ENCODE measurements at regions not wholly inside any gene's neighbourhood (a gene's known extent, or its start where the extent isn't known, plus 50 kb on each side); places are given as distances from the start of the nearest gene placed in this dataset.

DNA sequence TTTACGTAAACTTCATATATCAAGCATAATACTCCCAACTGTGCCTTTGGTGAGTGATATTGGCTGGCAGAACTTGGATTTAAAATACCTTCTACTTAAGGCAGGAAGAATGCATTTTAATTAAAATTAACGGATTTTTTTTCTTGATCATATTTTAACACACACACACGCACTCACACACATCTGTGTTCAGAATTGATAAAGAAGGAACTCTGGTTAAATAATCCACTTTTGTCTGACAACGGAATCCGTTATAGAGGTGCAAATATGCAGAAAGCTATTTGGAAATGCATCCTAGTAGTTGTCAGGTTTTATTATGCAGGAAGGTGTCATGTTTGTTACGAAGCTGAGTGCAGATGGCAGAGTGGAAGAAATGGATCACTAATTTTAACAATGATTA, 105.5 kb upstream of the ZNF536 start:
- Histone ChIP-seq H4K20me1 (ENCODE audit: insufficient read depth, low read length) (no peaks in the 10 kb centered on the region), H3K4me3 (ENCODE audit: low read depth, low read length, poor library complexity, severe bottlenecking) (no peak overlapping the region), H3K79me2 (ENCODE audit: insufficient read depth, low read length) (no peaks in the 10 kb centered on the region), H3K27ac (ENCODE audit: low read depth, low read length, poor library complexity, severe bottlenecking) (no peak overlapping the region), H3K4me1 (ENCODE audit: insufficient read depth, low read length, severe bottlenecking) (no peaks in the 10 kb centered on the region), H3K27me3 (ENCODE audit: insufficient read depth, low read length) (no peaks in the 10 kb centered on the region), H3K36me3 (ENCODE audit: insufficient read depth, low read length) (no peaks in the 10 kb centered on the region), H2AFZ (ENCODE audit: low read length) (no peak overlapping the region), H3F3A (ENCODE audit: insufficient read depth, low read length) (no peaks in the 10 kb centered on the region), H3K9me3 (ENCODE audit: low read length) (no peaks in the 10 kb centered on the region), H3K4me2 (ENCODE audit: low read length) (no peak overlapping the region), H3K9ac (ENCODE audit: low read length) (no peak overlapping the region), H3K9me2 (ENCODE audit: low read depth, low read length) (no peaks in the 10 kb centered on the region)
- TF ChIP-seq, protein P1, sequence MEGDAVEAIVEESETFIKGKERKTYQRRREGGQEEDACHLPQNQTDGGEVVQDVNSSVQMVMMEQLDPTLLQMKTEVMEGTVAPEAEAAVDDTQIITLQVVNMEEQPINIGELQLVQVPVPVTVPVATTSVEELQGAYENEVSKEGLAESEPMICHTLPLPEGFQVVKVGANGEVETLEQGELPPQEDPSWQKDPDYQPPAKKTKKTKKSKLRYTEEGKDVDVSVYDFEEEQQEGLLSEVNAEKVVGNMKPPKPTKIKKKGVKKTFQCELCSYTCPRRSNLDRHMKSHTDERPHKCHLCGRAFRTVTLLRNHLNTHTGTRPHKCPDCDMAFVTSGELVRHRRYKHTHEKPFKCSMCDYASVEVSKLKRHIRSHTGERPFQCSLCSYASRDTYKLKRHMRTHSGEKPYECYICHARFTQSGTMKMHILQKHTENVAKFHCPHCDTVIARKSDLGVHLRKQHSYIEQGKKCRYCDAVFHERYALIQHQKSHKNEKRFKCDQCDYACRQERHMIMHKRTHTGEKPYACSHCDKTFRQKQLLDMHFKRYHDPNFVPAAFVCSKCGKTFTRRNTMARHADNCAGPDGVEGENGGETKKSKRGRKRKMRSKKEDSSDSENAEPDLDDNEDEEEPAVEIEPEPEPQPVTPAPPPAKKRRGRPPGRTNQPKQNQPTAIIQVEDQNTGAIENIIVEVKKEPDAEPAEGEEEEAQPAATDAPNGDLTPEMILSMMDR (IDR thresholded peaks at IDR 0.05; ENCODE audit: low read length) = no peak
- no peak for TF ChIP-seq EZH2 (IDR thresholded peaks at IDR 0.05; ENCODE audit: borderline replicate concordance, low read length)

DNA sequence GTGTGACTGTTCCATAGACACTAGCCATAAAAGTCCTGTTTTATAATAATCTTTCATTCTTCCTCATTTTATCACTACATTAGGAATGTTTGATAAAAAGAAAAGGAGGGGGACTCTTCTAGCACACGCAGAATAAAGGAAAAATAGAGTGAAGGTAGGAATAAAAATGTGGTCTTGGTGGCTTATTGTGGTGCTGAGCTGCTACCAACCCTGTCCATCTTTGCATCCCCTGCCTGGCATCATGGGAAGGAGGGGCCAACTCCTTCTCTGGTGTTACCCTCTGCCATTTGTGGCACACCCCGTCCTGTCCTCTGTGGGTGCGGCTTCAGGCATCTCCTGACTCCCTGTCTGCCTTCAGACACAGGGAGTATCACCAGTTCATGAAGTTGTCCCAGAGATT, 104.9 kb upstream of the ZNF536 start:
- no peak overlapping the region for H3K4me3 ChIP-seq (ENCODE audit: low read depth, low read length, poor library complexity, severe bottlenecking)
- no peak overlapping the region for H3K4me2 ChIP-seq (ENCODE audit: low read length)
- no peaks in the 10 kb centered on the region for H3K4me1 ChIP-seq (ENCODE audit: insufficient read depth, low read length, severe bottlenecking)
- no peak overlapping the region for H3K27ac ChIP-seq (ENCODE audit: low read depth, low read length, poor library complexity, severe bottlenecking)
- H2AFZ ChIP-seq (ENCODE audit: low read length) = no peak overlapping the region
- H3K79me2 ChIP-seq (ENCODE audit: insufficient read depth, low read length) = no peaks in the 10 kb centered on the region
- H3K27me3 ChIP-seq (ENCODE audit: insufficient read depth, low read length) = no peaks in the 10 kb centered on the region
- H3K9ac ChIP-seq (ENCODE audit: low read length) = no peak overlapping the region
- H3F3A ChIP-seq (ENCODE audit: insufficient read depth, low read length) = no peaks in the 10 kb centered on the region
- no peaks in the 10 kb centered on the region for H3K36me3 ChIP-seq (ENCODE audit: insufficient read depth, low read length)
- no peaks in the 10 kb centered on the region for H3K9me3 ChIP-seq (ENCODE audit: low read length)
- no peaks in the 10 kb centered on the region for H3K9me2 ChIP-seq (ENCODE audit: low read depth, low read length)
- H4K20me1 ChIP-seq (ENCODE audit: insufficient read depth, low read length) = no peaks in the 10 kb centered on the region
- TF ChIP-seq, protein P1 (IDR thresholded peaks at IDR 0.05; ENCODE audit: low read length) = no peak
- no peak for TF ChIP-seq EZH2 (IDR thresholded peaks at IDR 0.05; ENCODE audit: borderline replicate concordance, low read length)

DNA sequence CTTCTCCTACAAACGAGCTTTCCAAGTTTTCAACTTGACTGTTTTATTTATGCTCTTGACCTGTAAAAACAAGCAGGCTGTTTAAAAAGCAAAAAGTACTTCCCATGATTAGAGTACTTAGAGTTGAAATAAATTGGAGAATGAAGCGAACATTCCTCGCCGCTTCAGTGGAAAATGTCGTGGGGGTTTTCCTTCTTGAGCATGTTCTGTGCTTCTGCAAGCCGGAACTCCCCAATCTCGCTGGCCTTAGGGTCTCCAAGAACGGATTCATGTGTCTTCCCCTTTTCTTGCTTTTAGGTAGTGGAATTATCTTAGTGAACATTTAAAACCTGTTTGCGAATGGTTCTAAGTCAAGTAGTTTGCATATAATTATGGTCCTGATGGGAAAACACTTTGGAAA, 103.6 kb upstream of the ZNF536 start:
- TF ChIP-seq, protein P1 (IDR thresholded peaks at IDR 0.05; ENCODE audit: low read length) = no peak
- no peak for TF ChIP-seq EZH2 (IDR thresholded peaks at IDR 0.05; ENCODE audit: borderline replicate concordance, low read length)
- H3F3A ChIP-seq (ENCODE audit: insufficient read depth, low read length) = no peaks in the 10 kb centered on the region
- no peak overlapping the region for H3K4me2 ChIP-seq (ENCODE audit: low read length)
- no peaks in the 10 kb centered on the region for H3K9me3 ChIP-seq (ENCODE audit: low read length)
- H3K27ac ChIP-seq (ENCODE audit: low read depth, low read length, poor library complexity, severe bottlenecking) = no peak overlapping the region
- no peaks in the 10 kb centered on the region for H3K27me3 ChIP-seq (ENCODE audit: insufficient read depth, low read length)
- no peaks in the 10 kb centered on the region for H3K79me2 ChIP-seq (ENCODE audit: insufficient read depth, low read length)
- no peaks in the 10 kb centered on the region for H3K4me1 ChIP-seq (ENCODE audit: insufficient read depth, low read length, severe bottlenecking)
- H2AFZ ChIP-seq (ENCODE audit: low read length) = no peak overlapping the region
- H3K9ac ChIP-seq (ENCODE audit: low read length) = no peak overlapping the region
- no peaks in the 10 kb centered on the region for H3K36me3 ChIP-seq (ENCODE audit: insufficient read depth, low read length)
- no peak overlapping the region for H3K4me3 ChIP-seq (ENCODE audit: low read depth, low read length, poor library complexity, severe bottlenecking)
- H4K20me1 ChIP-seq (ENCODE audit: insufficient read depth, low read length) = no peaks in the 10 kb centered on the region
- H3K9me2 ChIP-seq (ENCODE audit: low read depth, low read length) = no peaks in the 10 kb centered on the region
